NCI-H1092 (cell line): ENCODE measurements at regions not wholly inside any gene's neighbourhood (a gene's known extent, or its start where the extent isn't known, plus 50 kb on each side); places are given as distances from the start of the nearest gene placed in this dataset.

Source experiments
- DNase-seq: peaks from one replicate; lab custom pipeline; 2025; lab: John Stamatoyannopoulos, UW

DNA sequence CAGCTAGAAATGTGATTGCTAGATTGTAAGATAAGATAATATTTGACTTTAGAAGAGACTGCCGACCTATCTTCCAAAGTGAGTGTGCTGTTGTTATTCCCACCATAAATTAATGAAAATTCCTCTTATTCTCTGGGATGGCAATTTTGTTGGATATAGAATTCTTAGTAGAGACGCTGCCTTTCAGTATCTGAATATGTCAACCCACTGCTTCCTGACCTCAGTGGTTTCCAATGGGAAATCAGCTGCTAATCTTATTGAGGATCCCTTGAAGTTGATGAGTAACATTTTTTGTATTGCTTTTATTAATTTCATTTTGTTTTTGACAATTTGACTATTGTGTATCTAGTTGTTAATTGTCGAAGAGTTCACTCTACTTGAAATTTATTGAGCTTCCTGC lies 313.0 kb downstream of the BMP2 start:
- DNase-seq, result no peak

DNA sequence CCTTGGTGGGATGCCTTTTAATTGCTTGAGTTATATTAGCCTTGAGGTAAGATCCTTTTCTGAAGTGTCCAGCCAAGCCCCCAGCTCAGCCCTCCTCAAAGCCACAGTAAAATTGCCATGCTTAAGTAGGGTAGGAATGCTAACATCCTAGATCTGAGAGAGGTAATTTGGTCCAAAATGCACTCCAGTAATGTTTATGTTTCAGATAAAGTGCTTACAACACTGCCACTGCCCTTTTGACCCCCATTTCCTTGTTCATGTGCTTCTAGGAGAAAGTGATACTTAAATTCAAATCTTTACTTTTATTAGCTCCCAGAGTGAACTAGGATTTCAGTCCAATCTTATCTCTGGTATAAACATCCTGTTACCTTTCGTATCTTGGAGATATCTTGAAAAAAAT lies 318.0 kb downstream of the BMP2 start:
- no peak for DNase-seq

DNA sequence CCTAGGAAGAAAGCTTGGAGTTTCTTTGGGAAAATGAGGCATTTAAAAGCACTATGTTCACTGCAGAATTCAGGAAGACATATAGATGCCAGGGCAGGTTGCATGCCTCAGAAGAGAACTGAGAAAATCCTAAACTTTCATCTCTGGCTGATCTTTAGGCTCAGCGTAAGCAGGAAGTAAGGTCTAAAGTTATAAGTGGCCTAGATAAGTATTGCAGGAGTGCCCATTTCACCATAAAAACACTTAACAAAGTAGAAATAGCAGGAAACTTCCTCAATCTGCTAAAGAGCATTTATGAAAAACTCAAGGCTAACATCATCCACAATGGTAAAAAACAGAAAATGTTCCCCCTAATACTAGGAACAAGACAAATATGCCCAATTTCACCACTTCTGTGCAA lies 320.3 kb downstream of the BMP2 start:
- DNase-seq, result no peak

DNA sequence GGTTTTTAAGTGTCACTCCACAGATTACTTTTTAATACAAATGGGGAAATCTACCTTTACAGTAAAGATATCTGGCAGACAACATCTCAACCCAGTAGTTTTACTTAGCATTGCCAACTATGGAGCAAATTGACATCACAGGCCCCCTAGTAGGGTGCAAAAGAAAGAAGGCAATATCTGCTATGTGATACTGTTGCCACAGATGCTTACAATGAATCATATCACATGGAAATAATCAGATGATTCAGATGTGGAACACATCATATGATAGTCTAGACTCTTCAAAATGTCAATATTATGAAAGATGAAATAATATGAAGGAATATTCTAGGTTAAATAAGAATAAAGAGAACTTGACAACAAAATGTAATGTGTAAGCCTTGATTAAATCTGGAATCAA lies 322.5 kb downstream of the BMP2 start:
- no peak for DNase-seq

DNA sequence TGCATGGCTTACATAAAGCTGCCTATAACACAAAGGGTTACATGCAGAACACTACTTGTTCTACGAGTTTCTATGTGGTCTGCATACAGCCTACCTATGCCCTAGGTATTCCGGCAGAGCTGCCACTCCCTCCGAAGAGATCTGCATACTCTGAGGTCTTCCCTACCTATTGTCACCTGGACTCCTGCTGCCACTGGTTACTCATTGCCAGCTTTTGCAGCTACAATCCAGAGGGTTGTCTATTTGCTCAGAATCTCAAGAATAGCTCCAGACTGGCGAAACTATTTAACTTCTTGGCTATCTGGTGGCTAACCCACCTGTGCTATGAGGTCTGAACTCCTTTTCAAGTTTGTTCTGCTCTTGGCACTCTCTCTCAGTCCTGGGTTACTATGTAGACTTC lies 323.3 kb downstream of the BMP2 start:
- no peak for DNase-seq

DNA sequence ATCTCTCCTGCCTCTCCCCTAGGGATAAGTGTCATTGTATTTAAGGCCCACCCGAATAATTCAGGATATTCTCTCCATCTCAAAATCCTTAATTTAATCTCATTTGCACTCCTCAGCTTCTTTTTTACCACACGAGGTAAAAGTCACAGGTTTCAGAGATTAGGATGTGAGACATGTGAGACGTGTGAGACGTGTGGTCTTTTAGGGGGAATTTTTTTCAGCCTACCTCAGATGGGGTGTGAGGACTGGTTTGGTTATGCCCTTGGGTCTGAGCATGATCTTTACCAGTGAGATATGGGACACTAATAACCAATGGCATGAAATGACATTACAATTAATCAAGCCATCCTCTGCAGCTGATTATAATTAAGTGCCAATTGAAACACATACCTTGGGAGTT lies 324.2 kb downstream of the BMP2 start:
- DNase-seq, result no peak

DNA sequence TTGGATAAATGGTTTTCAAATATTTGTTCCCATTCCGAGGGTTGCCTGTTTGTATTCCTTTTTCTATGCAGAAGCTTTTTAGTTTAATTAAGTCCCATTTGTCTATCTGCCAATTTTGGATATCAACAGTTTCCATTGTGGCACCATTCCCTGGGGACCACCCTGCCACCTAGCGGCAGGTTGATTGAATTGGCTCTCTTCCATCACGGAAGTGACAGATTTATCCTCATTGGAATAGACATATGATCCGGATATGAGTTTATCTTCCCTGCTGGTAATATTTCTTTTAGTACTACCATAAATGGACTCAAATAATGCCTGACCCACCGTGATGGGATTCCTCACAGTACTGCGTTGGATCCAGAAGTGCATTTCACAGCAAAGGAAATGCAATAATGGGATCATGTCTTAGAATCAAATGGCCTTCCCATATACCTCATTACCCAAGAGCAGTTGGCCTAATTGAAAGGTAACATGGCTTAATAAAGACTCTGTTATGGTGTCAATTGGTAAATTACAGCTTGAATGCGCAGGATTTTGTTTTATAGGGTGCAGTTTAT lies 327.0 kb downstream of the BMP2 start:
- DNase-seq, result peak; percentile 16

DNA sequence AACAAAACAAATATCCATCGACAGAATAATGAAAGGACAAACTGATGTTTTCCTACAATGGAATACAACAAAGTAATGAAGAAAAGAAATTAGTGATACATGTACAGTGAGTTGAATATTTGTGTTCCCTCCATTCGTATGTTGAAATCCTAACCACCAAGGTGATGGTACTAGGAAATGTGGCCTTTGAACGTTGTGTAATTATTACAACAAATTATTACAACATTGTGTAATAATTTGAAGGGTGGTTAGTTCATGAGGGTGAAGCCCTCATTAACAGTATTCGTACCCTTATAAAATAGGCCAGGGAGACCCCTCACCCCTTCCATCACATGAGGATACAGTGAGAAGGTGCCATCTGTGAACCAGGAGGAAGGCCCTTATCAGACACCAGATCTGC lies 339.4 kb downstream of the BMP2 start:
- no peak for DNase-seq

DNA sequence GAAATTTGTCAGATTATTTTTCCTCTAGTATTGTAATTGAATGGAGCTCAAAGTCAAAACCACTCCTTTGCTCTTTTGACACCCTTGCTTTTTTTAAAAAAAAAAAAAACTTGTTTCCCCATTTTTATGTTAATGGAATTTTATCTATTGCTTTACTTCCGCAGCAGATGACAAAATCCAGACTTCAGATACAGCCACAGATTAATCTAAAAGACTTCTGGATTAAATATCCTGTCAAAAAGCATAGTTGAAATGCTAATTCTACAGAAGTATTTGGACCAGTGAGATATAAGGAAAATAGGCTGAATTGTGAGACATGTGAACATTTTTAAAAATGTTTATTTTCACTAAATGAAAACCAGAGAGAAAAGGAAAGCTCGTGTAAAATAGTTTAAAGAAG lies 341.4 kb downstream of the BMP2 start:
- DNase-seq, result no peak

DNA sequence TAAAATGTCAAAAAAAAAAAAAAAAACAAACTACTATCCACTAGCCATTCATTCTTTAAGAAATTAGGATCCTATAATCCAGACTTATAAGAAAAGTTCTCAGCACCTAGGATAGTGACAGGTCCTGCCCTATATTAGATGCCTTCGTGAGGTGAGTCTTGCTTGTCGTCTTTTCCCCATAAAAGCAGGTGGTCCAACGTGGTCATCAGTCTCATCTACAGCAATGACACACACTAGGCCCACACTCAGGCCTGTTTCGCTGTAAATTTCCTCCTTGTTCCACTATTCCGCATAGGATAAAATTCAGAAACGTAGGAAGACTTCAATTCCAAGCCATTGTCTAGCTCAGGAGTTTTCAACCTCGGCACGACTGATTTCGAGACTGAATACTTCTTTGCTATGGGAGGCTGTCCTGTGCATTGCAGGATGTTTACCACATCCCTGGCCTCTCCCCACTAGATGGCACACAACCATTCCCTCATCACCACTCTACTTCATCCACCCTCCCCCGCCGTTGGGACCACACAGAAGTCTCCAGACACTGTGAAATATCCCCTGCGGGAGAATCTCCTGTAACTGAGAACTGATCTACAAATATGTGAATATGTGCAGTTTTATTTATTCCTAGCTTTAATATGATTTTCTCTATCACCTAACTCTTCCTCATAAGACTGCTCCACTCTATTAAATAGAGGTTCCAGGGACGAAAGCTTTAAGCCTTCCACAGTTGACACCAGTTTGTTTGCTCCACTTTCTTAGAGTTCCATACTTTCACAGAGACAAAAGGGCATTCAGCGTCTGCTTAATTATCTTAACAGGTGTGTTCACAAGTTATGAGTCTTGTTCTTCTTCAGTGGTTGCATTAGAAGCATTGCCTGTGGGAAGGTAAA lies 346.3 kb downstream of the BMP2 start:
- DNase-seq, result peak; percentile 25

DNA sequence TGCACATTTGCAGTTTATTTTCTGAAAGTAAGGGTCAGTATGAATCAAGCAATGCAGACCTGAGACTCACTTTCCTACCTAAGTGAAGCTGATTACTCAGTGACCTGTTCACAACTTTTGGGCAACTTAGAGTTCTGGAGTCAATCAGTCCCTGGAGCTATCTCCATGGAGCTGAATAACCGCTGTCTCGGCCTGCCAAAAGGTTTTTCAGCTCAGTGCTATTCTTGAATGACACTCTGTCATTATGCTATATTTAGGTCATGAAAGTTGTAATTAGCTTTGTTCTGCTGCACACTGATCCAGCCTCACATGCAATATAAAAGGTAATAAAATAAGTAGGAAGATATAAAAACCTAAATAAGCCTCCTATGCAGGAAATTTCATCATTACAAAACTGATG lies 356.0 kb downstream of the BMP2 start:
- no peak for DNase-seq

DNA sequence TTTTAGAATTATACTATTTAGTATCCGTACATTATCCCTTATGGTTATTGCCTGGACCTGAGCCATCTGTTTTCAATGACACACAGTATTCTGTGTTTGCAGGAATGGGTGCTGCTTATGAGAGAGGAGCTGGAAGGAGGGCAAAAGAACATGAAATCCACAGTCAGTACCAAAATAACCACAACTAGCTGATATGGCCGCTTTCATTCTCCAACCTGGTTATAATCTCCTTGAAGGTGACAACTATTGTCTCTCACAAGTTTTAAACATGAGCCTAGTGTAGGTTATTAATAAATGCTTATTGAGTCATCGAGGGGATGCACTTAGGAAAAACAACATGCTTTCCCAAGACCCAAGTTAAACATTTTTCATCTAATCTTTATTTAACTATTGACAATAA lies 356.6 kb downstream of the BMP2 start:
- no peak for DNase-seq

DNA sequence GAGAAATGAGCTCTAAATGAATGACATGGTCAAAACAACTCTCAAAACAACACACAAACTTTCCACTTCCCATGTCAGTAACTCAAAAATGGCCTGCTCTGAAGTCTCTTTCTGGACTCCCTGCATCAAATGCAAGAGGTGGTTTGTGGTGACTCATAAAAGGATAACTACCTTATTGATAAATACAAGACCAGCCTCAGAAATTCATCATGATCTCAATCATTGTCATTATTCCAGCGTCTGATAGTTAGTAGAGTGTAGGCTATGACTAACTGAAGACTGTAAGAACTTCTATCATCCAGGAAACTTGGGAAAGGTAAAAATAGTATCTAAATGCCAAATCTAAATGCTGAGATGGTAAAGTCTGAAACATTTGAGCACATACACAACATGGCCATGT lies 369.4 kb downstream of the BMP2 start:
- no peak for DNase-seq

DNA sequence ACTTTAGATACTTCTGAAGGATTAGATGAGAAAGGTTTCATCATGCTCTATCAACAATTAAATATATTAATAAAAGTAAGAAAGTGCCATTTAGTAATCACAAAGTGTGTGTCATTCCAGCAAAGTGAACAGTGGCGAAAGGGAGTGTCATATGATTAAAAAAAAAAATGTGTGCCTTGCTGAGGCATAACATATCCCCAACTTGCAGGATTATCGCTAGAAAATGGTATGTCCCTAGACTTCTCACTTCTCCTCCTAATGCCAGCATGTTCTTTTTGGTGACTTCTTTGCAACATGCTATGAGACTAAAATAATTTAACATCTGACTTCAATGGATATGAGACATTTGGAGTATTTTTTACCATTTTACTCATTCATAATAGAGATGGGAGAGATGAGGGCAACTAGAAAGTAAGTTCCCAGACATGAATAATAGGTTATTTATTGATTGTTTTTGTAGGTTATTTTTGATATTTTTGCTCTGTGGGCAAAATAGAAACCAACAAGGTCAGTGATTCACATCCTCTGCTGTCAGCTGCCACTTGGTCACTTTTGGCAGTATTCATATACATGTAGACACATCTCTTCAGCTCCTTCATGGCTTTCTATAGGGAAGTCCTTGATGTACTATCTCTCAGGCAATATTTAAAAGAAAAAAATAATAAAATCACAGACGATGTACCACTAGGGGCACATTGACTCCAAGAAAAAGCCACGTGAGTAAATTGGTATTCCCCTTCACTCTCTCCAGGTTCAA lies 370.1 kb downstream of the BMP2 start:
- DNase-seq, result no peak

DNA sequence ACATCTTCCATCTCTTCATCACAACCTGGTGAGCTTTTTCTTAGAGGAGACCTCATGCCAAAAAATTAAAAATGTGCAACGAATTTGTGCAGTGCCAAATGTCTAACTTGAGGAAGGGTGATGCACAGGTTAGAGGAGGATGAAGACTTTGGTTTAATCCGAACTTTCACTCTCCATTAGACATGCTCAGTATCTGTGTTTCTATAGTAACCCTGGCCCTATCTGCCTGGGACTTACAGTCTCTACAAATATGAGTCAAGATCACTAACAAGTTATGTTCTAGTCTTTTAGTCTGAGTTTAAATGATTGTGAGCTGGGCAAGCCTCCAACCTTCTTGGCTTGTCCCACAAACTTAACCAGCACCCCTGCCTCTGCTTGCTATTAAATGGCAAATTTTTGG lies 377.0 kb downstream of the BMP2 start:
- no peak for DNase-seq

DNA sequence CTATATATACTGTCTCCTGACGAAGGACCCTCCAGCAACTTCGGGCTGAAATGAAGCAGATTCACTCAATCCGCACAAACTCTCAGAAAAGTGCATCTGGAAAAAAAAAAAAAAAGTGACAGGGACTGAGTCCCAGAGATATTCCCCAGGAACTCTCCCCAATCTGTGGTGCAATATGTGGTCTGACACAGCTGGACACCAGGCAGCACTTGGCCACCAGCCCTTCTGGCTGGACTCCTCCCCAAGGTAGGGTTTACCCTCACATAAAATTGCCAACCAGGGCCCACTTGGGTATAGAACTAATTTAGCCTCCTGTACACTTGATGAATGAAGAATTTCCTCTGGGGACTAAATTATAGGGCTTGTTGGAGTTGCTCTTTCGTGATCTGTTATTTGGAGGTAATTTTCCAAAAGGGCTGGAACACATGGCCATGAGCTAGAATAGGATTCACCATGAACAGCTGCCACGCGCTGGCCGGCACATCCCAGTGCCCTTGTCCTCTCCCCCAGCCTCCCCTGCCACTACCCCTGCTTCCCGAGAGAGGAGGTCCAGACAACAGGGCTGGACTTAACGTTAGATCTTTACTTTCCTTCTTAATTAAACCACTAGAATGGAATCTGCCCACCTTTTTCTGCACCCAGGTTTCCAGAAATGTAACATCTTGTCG lies 379.2 kb downstream of the BMP2 start:
- no peak for DNase-seq

DNA sequence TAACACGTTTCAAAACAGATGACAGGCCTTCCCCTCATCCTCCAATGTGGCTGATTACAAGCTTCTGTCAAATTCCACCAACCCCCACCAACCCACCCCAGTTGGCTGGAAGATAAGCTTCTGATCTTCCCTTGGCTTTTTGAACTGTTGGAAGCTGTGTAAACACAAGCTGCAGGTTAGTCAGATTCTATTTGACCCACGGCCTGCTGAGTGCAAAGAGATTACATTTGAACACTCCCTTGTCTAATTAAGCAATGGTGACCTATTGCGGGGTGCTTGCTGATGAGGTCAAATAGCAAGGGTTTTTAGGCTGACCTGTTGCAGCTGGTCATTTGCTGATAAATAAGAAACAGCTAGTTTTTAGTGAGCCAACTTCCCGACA lies 379.7 kb downstream of the BMP2 start:
- no peak for DNase-seq

DNA sequence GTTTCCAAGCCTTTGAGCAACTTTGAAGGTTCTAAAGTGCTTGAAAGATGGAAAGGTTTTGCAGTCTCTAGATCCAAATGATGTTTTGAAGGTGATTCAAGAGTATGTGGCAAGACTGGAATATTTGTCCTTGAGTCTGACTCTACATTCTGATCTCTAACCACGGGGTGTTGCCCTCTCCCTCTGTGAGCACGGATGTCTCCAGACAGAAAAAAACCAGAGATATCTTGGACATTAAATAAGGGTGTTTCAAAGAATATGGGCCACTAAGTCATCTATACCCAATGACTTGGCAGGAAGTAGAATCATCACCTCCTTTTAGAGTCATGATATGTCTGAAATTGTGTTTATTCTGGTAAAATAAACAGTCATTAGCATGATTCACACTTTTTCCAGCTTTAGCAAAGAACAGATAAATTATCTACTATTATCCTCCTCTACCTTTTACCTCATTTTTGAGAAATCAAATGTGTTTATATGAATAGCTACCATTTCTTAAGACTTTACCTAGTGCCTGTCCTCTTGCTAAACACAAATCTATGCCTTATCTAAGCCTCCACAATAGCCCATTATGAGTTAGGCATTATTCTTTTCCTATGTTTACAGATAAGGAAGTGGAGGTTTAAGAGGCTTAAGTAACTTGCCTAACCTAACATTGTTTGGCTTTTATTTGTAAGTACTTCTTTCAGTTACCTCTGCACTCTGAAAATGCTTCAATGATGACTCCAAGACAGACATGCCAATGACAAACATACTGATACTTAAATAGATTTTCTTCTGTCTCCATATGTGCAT lies 384.4 kb downstream of the BMP2 start:
- no peak for DNase-seq

DNA sequence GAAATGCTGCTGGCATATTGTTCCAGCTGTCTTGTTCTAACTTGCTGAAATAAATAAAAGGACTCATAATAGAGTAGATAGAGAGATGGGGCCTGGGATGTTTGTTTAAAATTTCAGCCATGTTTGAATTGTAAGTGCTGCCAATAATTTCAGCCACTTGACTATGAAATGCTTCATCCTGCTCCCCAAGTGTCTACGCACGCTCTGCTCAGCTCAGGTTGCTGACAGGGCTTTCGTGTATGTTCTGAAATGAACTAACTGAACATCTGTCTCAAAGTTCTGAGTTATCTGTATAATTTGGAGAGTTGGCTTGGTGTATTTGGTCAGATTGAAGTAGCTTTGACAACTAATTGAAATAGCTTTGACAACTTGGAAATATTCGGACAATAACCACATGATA lies 387.8 kb downstream of the BMP2 start:
- DNase-seq, result peak; percentile 55

DNA sequence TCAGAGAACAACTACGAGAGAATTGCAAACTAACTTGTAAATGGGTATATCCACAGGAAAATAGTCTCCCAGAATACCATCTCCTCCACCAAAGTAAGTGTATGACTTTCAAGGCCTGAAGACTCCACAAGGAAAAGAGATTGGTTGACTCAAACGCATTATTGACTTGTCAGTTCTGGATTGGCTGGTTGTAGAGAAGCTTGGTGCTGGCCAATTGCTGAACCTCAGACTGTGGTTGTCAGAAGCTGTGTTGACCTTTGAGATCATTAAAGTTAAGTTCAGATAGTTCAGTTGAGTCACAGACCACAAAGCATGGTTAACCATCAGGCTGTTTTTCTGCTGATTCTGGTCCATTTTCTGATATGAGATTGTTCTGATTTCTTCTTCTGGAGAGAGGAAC lies 388.3 kb downstream of the BMP2 start:
- no peak for DNase-seq

DNA sequence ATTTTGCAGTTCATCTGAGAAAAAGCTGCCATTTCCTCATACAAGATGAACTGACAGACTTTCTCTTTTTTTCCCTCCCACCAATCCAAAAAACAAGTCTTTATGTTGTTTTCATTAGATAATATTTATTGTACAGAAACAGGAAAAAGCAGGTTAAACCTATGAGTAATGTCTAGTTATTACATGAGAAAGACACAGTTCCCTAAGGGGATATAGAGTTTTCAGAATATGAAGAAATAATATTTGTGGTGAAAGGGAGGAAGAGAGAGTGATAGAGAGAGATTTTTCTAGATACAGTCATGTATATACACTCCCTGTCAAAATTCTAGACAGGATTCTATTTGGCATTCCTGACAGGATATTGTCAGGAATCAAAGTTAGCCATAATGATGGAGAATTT lies 392.4 kb downstream of the BMP2 start:
- DNase-seq, result no peak

DNA sequence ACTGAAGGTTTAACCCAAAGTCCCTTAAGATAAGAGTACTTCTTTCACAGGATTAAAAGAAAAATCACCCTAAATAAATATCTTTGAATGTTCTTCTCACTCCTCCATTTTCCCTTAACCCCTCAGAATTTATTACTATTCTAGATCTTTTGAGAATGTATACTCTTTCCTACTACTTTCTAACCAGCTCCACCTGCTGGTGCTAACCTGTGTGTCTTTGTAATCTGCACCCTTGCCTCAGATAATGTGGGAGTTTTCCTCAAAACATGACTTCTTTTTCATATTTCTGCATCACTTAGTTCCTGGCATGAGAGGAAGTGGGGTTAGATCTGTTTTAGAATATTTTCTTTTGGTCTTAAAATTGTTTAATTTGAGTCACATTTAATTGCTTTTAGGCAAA lies 394.2 kb downstream of the BMP2 start:
- no peak for DNase-seq
